WTC11 (cell line): ENCODE measurements at regions not wholly inside any gene's neighbourhood (a gene's known extent, or its start where the extent isn't known, plus 50 kb on each side); places are given as distances from the start of the nearest gene placed in this dataset.

Experiments used
- ATAC-seq: fragments of 200-7000 bp; cut with Tn5 transposase; 2 replicates; pipeline ENCODE4 v1.10.0; 2021; ENCODE audit warnings: mild to moderate bottlenecking, moderate library complexity
- CTCF ChIA-PET: fragments of 300-600 bp; sonication (Branson Sonifier 250); formaldehyde crosslinking; loops from one replicate; lab custom pipeline; 2021; ENCODE audit warnings: antibody characterized with exemption; lab: Charles Lee
- POLR2A ChIA-PET: fragments of 350-600 bp; sonication (Branson Sonifier 250); formaldehyde crosslinking; loops from one replicate; lab custom pipeline; 2021; ENCODE audit warnings: antibody characterized with exemption; lab: Charles Lee
- DNase-seq: peaks from one replicate; pipeline ENCODE4 v3.0.0; 2021; ENCODE audit warnings: low spot score
- H3K27ac Mint-ChIP-seq: 2 replicates; pipeline ENCODE4 v1.8.0; 2021; ENCODE audit warnings: mixed read lengths
- H3K27me3 Mint-ChIP-seq: 2 replicates; pipeline ENCODE4 v1.8.0; 2021; ENCODE audit warnings: low read depth, mild to moderate bottlenecking, moderate library complexity, mixed read lengths
- H3K36me3 Mint-ChIP-seq: 2 replicates; pipeline ENCODE4 v1.8.0; 2021; ENCODE audit warnings: mixed read lengths
- H3K4me1 Mint-ChIP-seq: 2 replicates; pipeline ENCODE4 v1.8.0; 2022; ENCODE audit warnings: mixed read lengths
- H3K4me3 Mint-ChIP-seq: 2 replicates; pipeline ENCODE4 v1.8.0; 2021; ENCODE audit warnings: mild to moderate bottlenecking, moderate library complexity, mixed read lengths
- H3K9me3 Mint-ChIP-seq: 2 replicates; pipeline ENCODE4 v1.8.0; 2021; ENCODE audit warnings: mixed read lengths
- EMX1 ChIP-seq: fragments of 250-450 bp; sonication (Bioruptor Pico); IDR thresholded peaks from 2 replicates; pipeline ENCODE4 v1.8.0; 2021; ENCODE audit warnings: mild to moderate bottlenecking
- ESRRA ChIP-seq: sonication (generic); formaldehyde crosslinking; IDR thresholded peaks from 2 replicates; pipeline ENCODE4 v1.8.1; 2022; ENCODE audit warnings: mild to moderate bottlenecking, missing genetic modification reagents, borderline replicate concordance
- FOXJ3 ChIP-seq: sonication (generic); formaldehyde crosslinking; IDR thresholded peaks from 2 replicates; pipeline ENCODE4 v1.9.0; 2021; ENCODE audit warnings: missing genetic modification reagents, mild to moderate bottlenecking, borderline replicate concordance
- HMGA2 ChIP-seq: fragments of 250-450 bp; sonication (Bioruptor Pico); IDR thresholded peaks from 2 replicates; pipeline ENCODE4 v1.4.0; 2021; ENCODE audit warnings: mild to moderate bottlenecking, moderate library complexity
- JAZF1 ChIP-seq: fragments of 250-450 bp; sonication (Bioruptor Pico); IDR thresholded peaks from 2 replicates; pipeline ENCODE4 v1.9.0; 2021; ENCODE audit warnings: moderate library complexity, mild to moderate bottlenecking, inconsistent platforms
- NR3C1 ChIP-seq: sonication (generic); formaldehyde crosslinking; conservative IDR thresholded peaks from 2 replicates; pipeline ENCODE4 v1.8.1; 2023; ENCODE audit warnings: low read depth, mild to moderate bottlenecking, missing genetic modification reagents
- PRRX2 ChIP-seq: fragments of 250-450 bp; sonication (Bioruptor Pico); IDR thresholded peaks from 2 replicates; pipeline ENCODE4 v1.8.0; 2021; ENCODE audit warnings: mild to moderate bottlenecking
- SMAD4 ChIP-seq: sonication (generic); formaldehyde crosslinking; IDR thresholded peaks from 2 replicates; pipeline ENCODE4 v1.8.0; 2022; ENCODE audit warnings: mild to moderate bottlenecking, missing genetic modification reagents
- TEAD1 ChIP-seq: sonication (generic); formaldehyde crosslinking; IDR thresholded peaks from 2 replicates; pipeline ENCODE4 v1.8.0; 2022; ENCODE audit warnings: mild to moderate bottlenecking, missing genetic modification reagents
- ZNF121 ChIP-seq: sonication (generic); formaldehyde crosslinking; IDR thresholded peaks from 2 replicates; pipeline ENCODE4 v1.8.0; 2023; ENCODE audit warnings: missing genetic modification reagents
- ZNF263 ChIP-seq: sonication (generic); formaldehyde crosslinking; IDR thresholded peaks from 2 replicates; pipeline ENCODE4 v1.8.1; 2022; ENCODE audit warnings: low read depth, mild to moderate bottlenecking, moderate library complexity, missing genetic modification reagents
- ZNF317 ChIP-seq: sonication (generic); formaldehyde crosslinking; IDR thresholded peaks from 2 replicates; pipeline ENCODE4 v1.8.1; 2023; ENCODE audit warnings: low read depth, mild to moderate bottlenecking, moderate library complexity, missing genetic modification reagents, borderline replicate concordance
- TF ChIP-seq, protein P1 (sequence below): sonication (generic); formaldehyde crosslinking; conservative IDR thresholded peaks from 2 replicates; pipeline ENCODE4 v1.8.1; 2022; ENCODE audit warnings: mild to moderate bottlenecking, missing genetic modification reagents
- TF ChIP-seq, protein P2 (sequence below): sonication (generic); formaldehyde crosslinking; IDR thresholded peaks from 2 replicates; pipeline ENCODE4 v1.8.1; 2023; ENCODE audit warnings: mild to moderate bottlenecking, missing genetic modification reagents
- TF ChIP-seq, protein P3 (sequence below): sonication (generic); formaldehyde crosslinking; IDR thresholded peaks from 2 replicates; pipeline ENCODE4 v1.8.1; 2022; ENCODE audit warnings: low read depth, mild to moderate bottlenecking, moderate library complexity, missing genetic modification reagents, borderline replicate concordance
- TF ChIP-seq, protein P4 (sequence below): sonication (generic); formaldehyde crosslinking; IDR thresholded peaks from 2 replicates; pipeline ENCODE4 v1.8.0; 2023; ENCODE audit warnings: missing genetic modification reagents

DNA sequence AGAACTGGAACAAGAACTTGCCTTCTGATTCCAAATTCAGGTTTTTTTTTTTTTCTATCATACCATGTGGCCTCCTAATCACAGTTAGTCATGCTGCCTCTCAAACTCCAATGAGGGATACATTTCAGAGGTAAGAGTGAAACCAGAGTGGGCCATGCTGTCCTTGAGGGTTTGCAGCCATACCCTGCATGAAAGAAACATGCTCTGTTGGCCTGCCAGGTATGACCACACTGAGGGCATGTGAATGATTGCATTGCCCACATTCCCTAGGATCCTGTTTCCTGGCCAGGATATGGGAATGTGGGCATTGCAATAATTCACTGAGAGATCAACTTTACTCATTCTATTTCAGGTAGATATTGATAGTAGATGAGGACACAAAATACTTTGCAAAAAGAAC lies 56.4 kb upstream of the DDIT4L start:
- H3K4me3 Mint-ChIP-seq, result no peak overlapping the region
- no peaks in the 10 kb centered on the region for H3K4me1 Mint-ChIP-seq
- no peak for TF ChIP-seq NR3C1 (CRISPR knock-in tag)
- no peak for TF ChIP-seq ZNF317 (CRISPR knock-in tag)
- no peak for TF ChIP-seq TEAD1 (CRISPR knock-in tag)
- TF ChIP-seq, protein P1, sequence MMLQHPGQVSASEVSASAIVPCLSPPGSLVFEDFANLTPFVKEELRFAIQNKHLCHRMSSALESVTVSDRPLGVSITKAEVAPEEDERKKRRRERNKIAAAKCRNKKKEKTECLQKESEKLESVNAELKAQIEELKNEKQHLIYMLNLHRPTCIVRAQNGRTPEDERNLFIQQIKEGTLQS (CRISPR knock-in tag), result no peak
- TF ChIP-seq, protein P2, sequence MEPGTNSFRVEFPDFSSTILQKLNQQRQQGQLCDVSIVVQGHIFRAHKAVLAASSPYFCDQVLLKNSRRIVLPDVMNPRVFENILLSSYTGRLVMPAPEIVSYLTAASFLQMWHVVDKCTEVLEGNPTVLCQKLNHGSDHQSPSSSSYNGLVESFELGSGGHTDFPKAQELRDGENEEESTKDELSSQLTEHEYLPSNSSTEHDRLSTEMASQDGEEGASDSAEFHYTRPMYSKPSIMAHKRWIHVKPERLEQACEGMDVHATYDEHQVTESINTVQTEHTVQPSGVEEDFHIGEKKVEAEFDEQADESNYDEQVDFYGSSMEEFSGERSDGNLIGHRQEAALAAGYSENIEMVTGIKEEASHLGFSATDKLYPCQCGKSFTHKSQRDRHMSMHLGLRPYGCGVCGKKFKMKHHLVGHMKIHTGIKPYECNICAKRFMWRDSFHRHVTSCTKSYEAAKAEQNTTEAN, result no peak
- no peak for TF ChIP-seq HMGA2
- TF ChIP-seq EMX1 (CRISPR knock-in tag), result no peak
- no peak for TF ChIP-seq SMAD4 (CRISPR knock-in tag)
- TF ChIP-seq, protein P3, sequence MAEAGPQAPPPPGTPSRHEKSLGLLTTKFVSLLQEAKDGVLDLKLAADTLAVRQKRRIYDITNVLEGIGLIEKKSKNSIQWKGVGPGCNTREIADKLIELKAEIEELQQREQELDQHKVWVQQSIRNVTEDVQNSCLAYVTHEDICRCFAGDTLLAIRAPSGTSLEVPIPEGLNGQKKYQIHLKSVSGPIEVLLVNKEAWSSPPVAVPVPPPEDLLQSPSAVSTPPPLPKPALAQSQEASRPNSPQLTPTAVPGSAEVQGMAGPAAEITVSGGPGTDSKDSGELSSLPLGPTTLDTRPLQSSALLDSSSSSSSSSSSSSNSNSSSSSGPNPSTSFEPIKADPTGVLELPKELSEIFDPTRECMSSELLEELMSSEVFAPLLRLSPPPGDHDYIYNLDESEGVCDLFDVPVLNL (CRISPR knock-in tag), result no peak
- no peak for TF ChIP-seq FOXJ3 (CRISPR knock-in tag)
- no peak for TF ChIP-seq JAZF1 (CRISPR knock-in tag)
- no peak for TF ChIP-seq PRRX2 (CRISPR knock-in tag)
- TF ChIP-seq ZNF121 (CRISPR knock-in tag), result no peak
- no peak for TF ChIP-seq ESRRA (CRISPR knock-in tag)
- no peak for TF ChIP-seq ZNF263 (CRISPR knock-in tag)

DNA sequence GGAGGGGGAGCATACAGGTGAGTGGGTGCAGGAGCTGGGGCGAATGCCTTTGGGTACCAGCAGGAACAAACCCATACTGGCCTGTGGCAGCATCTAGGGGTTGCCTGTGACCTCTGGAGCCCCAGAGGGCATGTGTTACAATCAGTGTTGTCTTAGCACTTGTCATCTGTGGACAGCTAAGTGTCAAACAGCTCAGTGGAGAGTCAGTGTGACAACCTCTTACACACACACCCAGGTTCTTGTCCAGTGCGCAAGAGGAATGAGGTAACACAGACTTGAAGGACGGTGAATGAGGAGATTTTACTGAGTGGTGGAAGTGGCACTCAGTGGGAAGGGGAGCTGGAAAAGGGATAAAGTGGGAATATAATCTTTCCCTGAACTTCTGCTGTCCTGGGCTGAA lies 54.1 kb upstream of the DDIT4L start:
- H3K4me3 Mint-ChIP-seq, result no peak overlapping the region

More for the DNA sequence above, 56.4 kb upstream of the DDIT4L start:
- POLR2A ChIA-PET, result no interaction called here
- Mint-ChIP-seq H3K9me3 (peaks cover 37% of the 10 kb centered on the region), H3K27ac (no peak overlapping the region), H3K27me3 (no peaks in the 10 kb centered on the region), H3K36me3 (0 out of 2 replicates have a peak, but pooled peaks cover 4% of the 10 kb centered on the region)
- CTCF ChIA-PET, result no interaction called here
- ATAC-seq (no peak), DNase-seq (no peak)

More for the DNA sequence above, 54.1 kb upstream of the DDIT4L start:
- H3K9me3 Mint-ChIP-seq, result peaks cover 52% of the 10 kb centered on the region
- POLR2A ChIA-PET, result no interaction called here
- H3K36me3 Mint-ChIP-seq, result peaks cover 19% of the 10 kb centered on the region
- peaks cover 7% of the 10 kb centered on the region for H3K4me1 Mint-ChIP-seq
- CTCF ChIA-PET, result no interaction called here
- no peaks in the 10 kb centered on the region for H3K27me3 Mint-ChIP-seq
- no peak overlapping the region for H3K27ac Mint-ChIP-seq
- ATAC-seq (no peak), DNase-seq (no peak)
- TF ChIP-seq, protein P4, sequence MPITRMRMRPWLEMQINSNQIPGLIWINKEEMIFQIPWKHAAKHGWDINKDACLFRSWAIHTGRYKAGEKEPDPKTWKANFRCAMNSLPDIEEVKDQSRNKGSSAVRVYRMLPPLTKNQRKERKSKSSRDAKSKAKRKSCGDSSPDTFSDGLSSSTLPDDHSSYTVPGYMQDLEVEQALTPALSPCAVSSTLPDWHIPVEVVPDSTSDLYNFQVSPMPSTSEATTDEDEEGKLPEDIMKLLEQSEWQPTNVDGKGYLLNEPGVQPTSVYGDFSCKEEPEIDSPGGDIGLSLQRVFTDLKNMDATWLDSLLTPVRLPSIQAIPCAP (CRISPR knock-in tag), result no peak
